NCI-H2107 treated with DMSO at 0.1 percent for 48 hours (cell line): ENCODE measurements at regions not wholly inside any gene's neighbourhood (a gene's known extent, or its start where the extent isn't known, plus 50 kb on each side); places are given as distances from the start of the nearest gene placed in this dataset.
"Not testable (repeated sequence)": the region's sequence is repeated elsewhere in the genome, so short reads cannot be mapped to it uniquely, and the experiment has no call there.

ENCODE experiments used
- DNase-seq: peaks from one replicate; lab custom pipeline; 2025; ENCODE audit not compliant: unreplicated experiment; lab: John Stamatoyannopoulos, UW

DNA sequence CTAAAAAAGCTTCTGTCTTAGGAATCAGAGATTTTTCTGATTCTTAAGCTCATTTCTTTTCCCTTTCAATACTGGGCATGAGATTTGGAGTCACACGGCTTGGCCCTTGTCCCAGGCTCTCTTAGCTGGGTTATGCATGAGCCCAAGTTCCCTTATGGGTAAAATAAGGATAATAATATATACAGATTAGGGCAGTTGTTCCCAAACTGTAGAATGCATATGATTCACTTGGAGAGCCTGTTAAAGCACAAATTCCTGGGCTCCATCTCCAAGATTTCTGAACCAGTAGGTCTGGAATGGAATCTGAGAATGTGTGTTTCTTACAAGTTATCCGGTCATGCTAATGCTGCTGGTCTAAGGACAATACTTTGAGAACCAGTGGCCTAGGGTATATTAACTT is 154.0 kb downstream of the REEP3 start:
- DNase-seq: no peak

DNA sequence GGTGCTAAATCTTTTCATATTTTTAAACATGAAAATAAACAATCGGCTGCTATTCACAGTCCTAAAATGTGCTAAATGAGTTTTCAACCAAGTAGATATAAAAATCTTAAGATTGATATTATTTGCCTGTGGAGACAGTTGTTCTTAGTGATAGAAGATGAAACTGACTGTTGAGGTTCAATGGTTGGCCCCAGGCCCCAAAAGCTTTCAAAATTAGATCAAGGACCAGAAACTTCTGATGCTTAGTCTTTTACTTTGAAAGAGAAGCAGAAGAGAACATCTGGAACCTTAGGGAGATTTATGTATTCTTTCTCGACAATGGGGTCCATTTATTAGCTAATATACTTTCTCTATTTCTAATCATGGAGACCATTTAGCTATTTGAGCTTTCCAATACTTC is 155.8 kb downstream of the REEP3 start:
- DNase-seq: no peak

DNA sequence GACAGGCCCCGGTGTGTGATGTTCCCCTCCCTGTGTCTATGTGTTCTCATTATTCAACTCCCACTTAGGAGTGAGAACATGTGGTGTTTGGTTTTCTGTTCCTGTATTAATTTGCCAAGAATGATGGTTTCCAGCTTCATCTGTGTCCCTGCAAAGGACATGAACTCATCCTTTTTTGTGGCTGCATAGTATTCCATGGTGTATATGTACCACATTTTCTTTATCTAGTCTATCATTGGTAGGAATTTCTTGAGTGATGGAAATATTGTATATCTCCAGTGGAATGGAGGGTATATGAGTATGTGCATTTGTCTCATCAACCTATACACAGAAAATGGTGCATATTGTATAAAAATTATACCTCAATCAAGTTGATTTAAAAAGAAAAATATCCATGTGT is 159.3 kb downstream of the REEP3 start:
- not testable (repeated sequence) for DNase-seq

DNA sequence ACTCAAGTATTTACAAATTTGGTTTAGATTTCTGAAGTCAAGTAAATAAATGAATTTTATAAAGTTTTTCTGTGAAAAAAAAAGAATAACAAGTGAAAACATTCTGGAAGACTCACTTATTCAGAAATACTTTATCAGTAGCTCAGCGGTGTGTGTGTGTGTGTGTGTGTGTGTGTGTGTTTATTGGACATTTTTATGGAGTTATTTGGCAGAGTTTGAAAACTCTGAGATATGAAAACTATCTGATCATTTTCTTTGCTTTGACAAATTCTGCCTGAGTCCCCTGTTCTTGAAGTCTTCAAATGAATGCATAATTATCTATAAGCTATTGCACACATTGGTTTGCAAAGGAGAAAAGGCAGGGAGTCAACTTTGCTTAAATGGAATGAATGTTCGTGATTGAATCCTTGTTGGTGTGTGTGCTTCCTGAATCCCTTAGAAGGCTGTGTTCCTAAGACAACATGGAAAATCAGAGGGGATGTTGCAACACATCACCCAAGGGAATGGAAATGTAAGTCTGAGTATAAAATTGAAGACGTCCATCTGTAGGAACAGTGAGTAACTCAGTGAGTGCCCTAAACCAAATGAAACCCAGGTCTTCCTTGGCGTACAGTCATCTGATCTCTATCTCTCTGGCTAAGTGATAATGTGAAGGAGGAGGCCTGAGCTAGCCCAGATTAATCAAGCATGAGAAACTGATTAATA is 160.9 kb downstream of the REEP3 start:
- DNase-seq: no peak

GRCh38 chr10:63682698-63683052 is 161.5 kb downstream of the REEP3 start:
- not testable (repeated sequence) for DNase-seq

DNA sequence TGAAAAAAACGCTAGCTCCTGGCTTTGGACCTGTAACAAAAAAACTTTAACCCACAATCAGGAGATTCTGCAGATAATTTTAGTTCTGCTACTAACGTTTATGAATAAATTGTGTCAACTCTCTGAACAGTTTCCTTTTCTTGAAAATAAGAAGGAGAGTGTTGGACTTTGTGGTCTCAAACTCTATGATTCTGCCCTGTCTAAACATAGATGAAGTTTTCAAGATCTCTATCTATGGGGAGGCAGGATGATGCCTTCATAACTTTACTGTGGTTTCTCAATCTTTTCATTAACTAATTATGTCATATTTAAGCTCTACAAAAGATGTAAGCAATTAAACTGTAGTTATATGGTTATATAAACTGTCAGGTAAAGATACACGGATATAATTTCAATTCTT is 162.0 kb downstream of the REEP3 start:
- DNase-seq: no peak

DNA sequence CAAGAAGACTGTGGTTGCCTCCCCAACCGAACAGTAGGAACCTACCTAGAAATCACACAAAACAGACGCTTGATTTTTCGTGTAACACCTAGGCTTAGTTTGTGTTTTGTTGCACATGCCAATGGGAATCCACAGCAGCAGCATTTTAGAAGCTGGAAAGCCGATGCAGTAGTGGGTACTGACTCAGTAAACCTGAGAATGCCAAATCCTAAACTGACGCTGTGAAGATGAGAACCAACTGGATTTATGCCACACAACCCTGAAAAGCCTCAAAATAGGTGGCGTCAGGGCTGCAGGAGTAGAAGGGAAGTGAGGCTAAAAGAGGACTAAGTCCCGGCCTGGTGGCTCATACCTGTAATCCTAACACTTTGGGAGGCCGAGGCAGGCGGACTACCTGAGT is 162.5 kb downstream of the REEP3 start:
- DNase-seq: no peak

- DNase-seq: peak; percentile 43
Measured at GRCh38 chr10:63684257-63684936, 163.2 kb downstream of the REEP3 start.

- no peak for DNase-seq
Measured at GRCh38 chr10:63689768-63690167, 168.6 kb downstream of the REEP3 start.

- DNase-seq: peak; percentile 16
Measured at GRCh38 chr10:63692220-63692896, 171.2 kb downstream of the REEP3 start.

DNA sequence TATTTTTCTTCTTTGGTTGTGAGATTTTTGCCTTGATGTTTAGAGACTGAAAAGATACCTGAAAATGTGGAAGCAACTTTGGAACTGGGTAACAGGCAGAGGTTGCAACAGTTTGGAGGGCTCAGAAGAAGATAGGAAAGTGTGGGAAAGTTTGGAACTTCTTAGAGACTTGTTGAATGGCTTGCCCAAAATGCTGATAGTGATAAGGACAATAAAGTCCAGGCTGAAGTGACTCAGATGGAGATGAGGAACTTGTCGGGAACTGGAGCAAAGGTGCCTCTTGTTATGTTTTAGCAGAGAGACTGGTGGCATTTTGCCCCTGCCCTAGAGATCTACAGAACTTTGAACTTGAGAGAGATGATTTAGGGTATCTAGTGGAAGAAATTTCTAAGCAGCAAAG is 171.8 kb downstream of the REEP3 start:
- not testable (repeated sequence) for DNase-seq

GRCh38 chr10:63696205-63696604 is 175.0 kb downstream of the REEP3 start:
- no peak for DNase-seq

GRCh38 chr10:63697956-63698786 is 177.0 kb downstream of the REEP3 start:
- no peak for DNase-seq

GRCh38 chr10:63698787-63699150 is 177.6 kb downstream of the REEP3 start:
- no peak for DNase-seq

DNA sequence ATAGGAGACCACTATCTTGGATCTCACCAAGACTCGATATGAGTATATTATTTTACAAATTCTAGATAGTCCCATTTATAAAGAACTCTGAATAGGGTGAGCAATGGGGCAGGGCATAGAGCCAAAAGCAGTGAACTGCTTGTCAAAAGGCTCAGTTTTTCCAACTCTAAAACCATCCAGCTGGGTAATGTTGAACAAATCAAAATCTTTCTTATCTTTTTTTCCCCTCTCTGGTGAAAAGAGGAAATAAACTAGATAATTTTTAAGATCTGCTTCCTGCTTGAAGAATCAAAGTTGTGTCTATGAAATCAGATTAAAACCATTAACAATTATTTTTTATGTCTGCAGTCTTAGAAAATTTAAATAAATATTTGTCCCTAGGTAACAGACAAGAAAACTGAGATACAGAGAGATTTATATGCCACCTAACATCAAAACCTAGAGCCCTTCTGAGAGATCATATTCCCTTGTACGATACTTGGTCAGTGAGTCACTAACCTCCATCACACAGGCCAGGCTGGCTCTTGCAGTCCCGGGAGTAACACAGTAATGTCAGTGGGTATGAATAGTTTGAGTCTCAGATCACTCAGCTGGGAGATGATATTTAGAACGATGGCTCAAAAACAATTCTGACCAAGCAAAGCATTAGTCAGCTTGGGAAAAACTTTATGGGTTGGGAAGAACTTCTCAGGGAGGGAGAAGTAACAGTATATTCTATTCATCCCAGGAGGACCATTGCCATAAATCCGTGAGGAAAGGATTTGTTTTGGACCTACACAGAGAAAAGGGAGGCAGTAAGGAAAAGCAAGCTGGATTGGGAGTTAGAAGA is 178.8 kb downstream of the REEP3 start:
- no peak for DNase-seq

DNA sequence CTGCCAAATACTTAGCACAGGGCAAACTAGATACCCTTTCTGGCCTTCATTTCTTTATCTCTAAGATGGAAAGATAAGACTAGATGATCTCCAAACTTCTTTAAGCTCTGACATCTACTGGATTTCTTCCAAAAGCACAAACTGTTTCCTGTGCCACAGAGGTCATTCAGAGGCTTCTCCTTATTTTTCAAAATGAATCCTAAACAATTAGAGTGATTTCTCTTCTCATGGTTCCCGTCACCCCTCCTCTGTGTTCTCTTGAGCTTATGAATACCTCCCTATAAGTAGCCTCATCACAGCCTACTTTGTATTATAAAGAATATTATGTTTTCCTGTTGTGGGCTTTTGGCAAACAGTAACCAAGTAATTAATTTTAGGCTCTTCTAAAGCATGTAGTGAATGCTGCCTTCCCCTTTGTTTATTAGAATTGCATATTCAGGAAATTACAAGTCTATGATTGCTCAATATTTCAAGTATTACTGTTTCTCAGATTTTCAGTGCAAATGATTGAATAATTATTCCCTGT is 179.5 kb downstream of the REEP3 start:
- DNase-seq: no peak

DNA sequence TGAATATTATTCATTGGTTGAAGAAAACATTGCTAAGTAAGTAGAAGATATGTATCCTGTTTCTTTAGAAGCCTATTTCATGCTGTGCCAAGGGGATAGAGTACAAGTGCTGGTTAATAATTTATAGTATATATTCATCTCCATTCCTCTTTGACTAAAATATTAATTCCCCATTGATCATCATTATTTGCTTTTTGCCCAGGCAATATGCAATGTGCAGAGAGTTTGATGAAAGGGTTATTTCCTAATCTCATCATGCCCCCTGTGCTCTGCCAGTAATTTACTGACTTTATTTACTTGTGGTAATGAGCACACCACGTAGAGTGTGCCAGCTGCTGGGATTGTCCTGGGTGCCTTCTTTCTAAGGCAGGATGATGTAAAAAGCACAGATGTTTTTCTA is 180.9 kb downstream of the REEP3 start:
- DNase-seq: peak; percentile 14

DNA sequence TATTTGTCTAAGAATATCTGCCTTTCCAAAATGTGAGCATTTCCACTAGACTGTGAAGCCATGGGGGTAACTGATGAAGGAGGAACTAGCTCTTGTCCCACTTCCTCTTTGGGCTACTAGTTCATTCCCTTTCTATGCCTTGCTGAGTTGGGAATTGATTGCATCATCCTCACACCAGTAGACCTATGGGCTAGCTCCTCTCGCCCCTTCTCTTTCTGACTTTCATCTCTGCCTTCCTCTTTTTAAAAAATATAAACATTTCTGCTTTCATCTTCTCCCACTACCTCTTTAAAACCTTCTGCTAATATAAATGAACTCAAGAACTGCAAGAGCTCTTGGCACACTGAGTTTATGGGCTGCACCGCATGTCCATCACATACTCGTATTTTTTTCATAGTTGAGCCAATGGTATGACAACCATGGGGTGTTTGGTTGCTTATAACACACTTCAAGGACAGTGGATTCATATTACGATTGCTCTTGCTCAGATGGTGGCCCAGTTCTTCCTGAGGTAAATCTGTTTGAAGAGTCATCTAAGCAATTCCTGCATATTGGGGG is 182.0 kb downstream of the REEP3 start:
- peak; percentile 79 for DNase-seq

DNA sequence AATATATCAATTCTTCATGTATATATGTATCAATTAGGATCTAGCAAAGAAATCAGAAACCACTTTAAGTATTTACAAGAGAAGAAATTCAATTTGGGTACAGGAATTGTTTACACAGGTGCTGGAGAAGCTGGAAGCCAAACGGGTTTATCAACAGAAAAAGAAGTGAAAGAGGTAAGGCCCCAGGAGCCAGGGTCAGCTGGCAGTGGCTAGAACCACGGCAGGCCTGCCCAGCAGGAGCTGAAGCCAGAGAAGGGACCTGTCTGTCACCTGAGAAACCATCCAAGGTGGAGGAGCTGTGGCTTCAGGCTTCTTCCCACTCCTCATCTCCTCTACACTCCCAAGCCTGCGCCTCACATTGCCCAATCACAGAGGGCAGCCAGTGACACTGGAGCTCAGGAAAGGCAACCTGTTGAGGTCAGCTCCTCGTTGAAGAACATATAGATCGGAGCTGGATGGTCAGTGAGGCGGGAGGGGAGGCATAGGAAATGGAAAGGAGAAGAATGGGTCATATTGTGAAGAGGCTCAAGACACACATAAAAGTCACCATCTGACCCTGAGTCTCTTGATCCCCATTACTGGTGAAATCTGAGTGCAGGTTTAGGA is 182.6 kb downstream of the REEP3 start:
- peak; percentile 79 for DNase-seq
